Loucy (cell line): ENCODE measurements at regions not wholly inside any gene's neighbourhood (a gene's known extent, or its start where the extent isn't known, plus 50 kb on each side); places are given as distances from the start of the nearest gene placed in this dataset.

Experiments
- H2AFZ ChIP-seq: fragments of 200-600 bp; sonication (generic); 2 replicates; pipeline ENCODE4 v1.6.0; 2016; ENCODE audit warnings: antibody characterized with exemption, mild to moderate bottlenecking, low read length, moderate library complexity
- H3F3A ChIP-seq: fragments of 200-600 bp; 2 replicates; pipeline ENCODE4 v1.6.0; 2016; ENCODE audit warnings: antibody characterized with exemption, low read depth, mild to moderate bottlenecking
- H3K27me3 ChIP-seq: fragments of 200-600 bp; sonication (generic); 2 replicates; pipeline ENCODE4 v1.6.1; 2014; ENCODE audit warnings: low read length, mild to moderate bottlenecking; ENCODE audit not compliant: insufficient read depth, poor library complexity, severe bottlenecking
- H3K36me3 ChIP-seq: fragments of 200-600 bp; sonication (generic); 2 replicates; pipeline ENCODE4 v1.6.1; 2016; ENCODE audit warnings: low read length; ENCODE audit not compliant: insufficient read depth
- H3K4me1 ChIP-seq: fragments of 200-600 bp; sonication (generic); 2 replicates; pipeline ENCODE4 v1.5.1; 2014; ENCODE audit warnings: low read length, mild to moderate bottlenecking; ENCODE audit not compliant: insufficient read depth, poor library complexity, severe bottlenecking
- H3K4me2 ChIP-seq: fragments of 200-600 bp; sonication (generic); 2 replicates; pipeline ENCODE4 v1.6.0; 2014; ENCODE audit warnings: antibody characterized with exemption, low read length, low read depth, mild to moderate bottlenecking; ENCODE audit not compliant: poor library complexity, severe bottlenecking
- H3K4me3 ChIP-seq: fragments of 200-600 bp; sonication (generic); 2 replicates; pipeline ENCODE4 v1.5.1; 2014; ENCODE audit warnings: low read length, mild to moderate bottlenecking, mixed read lengths; ENCODE audit not compliant: poor library complexity, severe bottlenecking
- H3K79me2 ChIP-seq: fragments of 200-600 bp; sonication (generic); 2 replicates; pipeline ENCODE4 v1.6.1; 2014; ENCODE audit warnings: low read length; ENCODE audit not compliant: insufficient read depth
- H3K9ac ChIP-seq: fragments of 200-600 bp; sonication (generic); 2 replicates; pipeline ENCODE4 v1.6.0; 2014; ENCODE audit warnings: mild to moderate bottlenecking, low read depth, low read length, moderate library complexity; ENCODE audit not compliant: poor library complexity, severe bottlenecking
- H3K9me2 ChIP-seq: fragments of 200-600 bp; sonication (generic); replicated peaks from 2 replicates; pipeline ENCODE4 v1.6.1; 2016; ENCODE audit warnings: low read depth, low read length, mixed read lengths
- H3K9me3 ChIP-seq: fragments of 200-600 bp; sonication (generic); 2 replicates; pipeline ENCODE4 v1.6.1; 2014; ENCODE audit warnings: mild to moderate bottlenecking, antibody characterized with exemption, low read length, low read depth; ENCODE audit not compliant: insufficient read depth
- H4K20me1 ChIP-seq: fragments of 200-600 bp; sonication (generic); 2 replicates; pipeline ENCODE4 v1.6.0; 2014; ENCODE audit warnings: antibody characterized with exemption, low read length, mild to moderate bottlenecking; ENCODE audit not compliant: insufficient read depth, poor library complexity, severe bottlenecking
- EZH2phosphoT487 ChIP-seq: fragments of 200-600 bp; IDR thresholded peaks from 2 replicates; pipeline ENCODE4 v1.6.1; 2018; ENCODE audit warnings: antibody characterized with exemption, mild to moderate bottlenecking, moderate library complexity, borderline replicate concordance
- TF ChIP-seq, protein P1 (sequence below): fragments of 200-600 bp; sonication (generic); conservative IDR thresholded peaks from 2 replicates; pipeline ENCODE4 v1.5.1; 2014; ENCODE audit warnings: mild to moderate bottlenecking, antibody characterized with exemption, low read length

DNA sequence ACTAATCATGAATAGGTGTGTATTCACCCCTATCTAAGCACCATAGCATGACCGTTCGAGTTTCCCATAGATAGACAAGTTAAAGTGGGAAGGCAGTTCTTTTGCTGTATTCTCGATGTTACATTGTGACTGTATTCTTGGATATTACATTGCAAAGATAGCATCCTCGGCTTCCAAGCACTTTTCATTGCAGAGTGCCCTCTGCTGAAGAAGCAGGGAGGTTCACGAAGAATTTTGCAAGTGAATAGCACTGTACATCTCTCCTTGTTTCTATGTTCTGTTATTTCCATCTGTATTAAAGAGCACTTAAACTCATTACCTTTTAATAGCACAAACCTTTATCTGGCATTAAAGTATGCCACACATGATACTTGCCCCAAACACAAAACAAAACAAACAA, 426.7 kb upstream of the ARX start:
- no peak overlapping the region for H2AFZ ChIP-seq
- H3K27me3 ChIP-seq, result no peaks in the 10 kb centered on the region
- H3K9me3 ChIP-seq, result no peaks in the 10 kb centered on the region
- no peaks in the 10 kb centered on the region for H3K4me1 ChIP-seq
- H3K36me3 ChIP-seq, result no peaks in the 10 kb centered on the region
- no peak overlapping the region for H3K4me2 ChIP-seq
- no peaks in the 10 kb centered on the region for H3K9me2 ChIP-seq
- no peak for TF ChIP-seq EZH2phosphoT487
- TF ChIP-seq, protein P1, sequence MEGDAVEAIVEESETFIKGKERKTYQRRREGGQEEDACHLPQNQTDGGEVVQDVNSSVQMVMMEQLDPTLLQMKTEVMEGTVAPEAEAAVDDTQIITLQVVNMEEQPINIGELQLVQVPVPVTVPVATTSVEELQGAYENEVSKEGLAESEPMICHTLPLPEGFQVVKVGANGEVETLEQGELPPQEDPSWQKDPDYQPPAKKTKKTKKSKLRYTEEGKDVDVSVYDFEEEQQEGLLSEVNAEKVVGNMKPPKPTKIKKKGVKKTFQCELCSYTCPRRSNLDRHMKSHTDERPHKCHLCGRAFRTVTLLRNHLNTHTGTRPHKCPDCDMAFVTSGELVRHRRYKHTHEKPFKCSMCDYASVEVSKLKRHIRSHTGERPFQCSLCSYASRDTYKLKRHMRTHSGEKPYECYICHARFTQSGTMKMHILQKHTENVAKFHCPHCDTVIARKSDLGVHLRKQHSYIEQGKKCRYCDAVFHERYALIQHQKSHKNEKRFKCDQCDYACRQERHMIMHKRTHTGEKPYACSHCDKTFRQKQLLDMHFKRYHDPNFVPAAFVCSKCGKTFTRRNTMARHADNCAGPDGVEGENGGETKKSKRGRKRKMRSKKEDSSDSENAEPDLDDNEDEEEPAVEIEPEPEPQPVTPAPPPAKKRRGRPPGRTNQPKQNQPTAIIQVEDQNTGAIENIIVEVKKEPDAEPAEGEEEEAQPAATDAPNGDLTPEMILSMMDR, result no peak
- H3K4me3 ChIP-seq, result no peak overlapping the region
- H3F3A ChIP-seq, result no peaks in the 10 kb centered on the region
- no peak overlapping the region for H3K9ac ChIP-seq
- H4K20me1 ChIP-seq, result no peaks in the 10 kb centered on the region
- no peaks in the 10 kb centered on the region for H3K79me2 ChIP-seq

DNA sequence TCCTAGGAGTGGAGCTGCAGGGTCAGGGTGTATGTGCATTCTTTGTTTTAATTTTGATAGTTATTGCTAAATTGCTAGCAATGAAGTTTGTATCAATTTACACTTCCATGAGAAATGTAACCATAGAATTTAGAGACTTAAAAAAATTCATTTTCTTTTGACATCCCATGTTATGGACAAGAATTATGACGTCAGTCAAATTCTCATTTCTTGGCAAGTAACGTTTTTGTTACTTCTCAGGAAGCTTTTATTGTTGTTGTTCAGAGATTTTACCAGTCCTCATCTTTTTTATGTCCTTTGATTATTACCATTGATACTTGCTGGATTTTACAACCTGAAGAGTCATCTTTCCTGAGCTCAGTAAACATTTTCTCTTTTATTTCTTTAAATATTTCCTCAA, 417.5 kb upstream of the ARX start:
- Histone ChIP-seq H3K27me3 (no peaks in the 10 kb centered on the region), H3K4me2 (no peak overlapping the region), H3K4me1 (no peaks in the 10 kb centered on the region), H3K9ac (no peak overlapping the region), H4K20me1 (no peaks in the 10 kb centered on the region), H3K79me2 (no peaks in the 10 kb centered on the region), H3K36me3 (no peaks in the 10 kb centered on the region), H3K4me3 (no peak overlapping the region), H3F3A (no peaks in the 10 kb centered on the region), H2AFZ (no peak overlapping the region), H3K9me3 (no peaks in the 10 kb centered on the region), H3K9me2 (no peaks in the 10 kb centered on the region)
- no peak for TF ChIP-seq EZH2phosphoT487
- TF ChIP-seq, protein P1, result no peak

DNA sequence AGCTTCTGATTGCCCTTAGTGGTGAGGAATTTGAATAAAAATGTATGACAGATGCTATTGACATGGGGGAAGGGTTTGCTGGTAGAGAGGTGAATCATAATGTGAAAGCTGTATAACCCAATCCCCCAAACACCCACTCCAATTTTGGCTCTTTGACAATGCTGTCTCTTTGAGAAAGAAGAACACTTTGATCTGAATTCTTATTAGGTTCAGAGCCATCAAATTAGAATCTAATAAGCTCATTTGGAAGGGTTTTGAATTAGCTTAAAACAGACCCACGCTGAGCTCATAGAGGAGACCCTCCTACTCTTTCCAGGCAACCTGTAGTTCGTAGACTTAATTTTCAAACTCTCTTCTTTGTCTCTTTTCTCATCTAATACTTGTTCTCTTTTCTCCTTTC, 416.6 kb upstream of the ARX start:
- H3K9ac ChIP-seq, result no peak overlapping the region
- no peaks in the 10 kb centered on the region for H3K79me2 ChIP-seq
- no peak overlapping the region for H3K4me2 ChIP-seq
- no peak overlapping the region for H2AFZ ChIP-seq
- no peak for TF ChIP-seq EZH2phosphoT487
- TF ChIP-seq, protein P1, result no peak
- H3K36me3 ChIP-seq, result no peaks in the 10 kb centered on the region
- no peaks in the 10 kb centered on the region for H3F3A ChIP-seq
- no peaks in the 10 kb centered on the region for H3K9me3 ChIP-seq
- H4K20me1 ChIP-seq, result no peaks in the 10 kb centered on the region
- H3K9me2 ChIP-seq, result no peaks in the 10 kb centered on the region
- no peak overlapping the region for H3K4me3 ChIP-seq
- H3K27me3 ChIP-seq, result no peaks in the 10 kb centered on the region
- no peaks in the 10 kb centered on the region for H3K4me1 ChIP-seq
